Stimulated activated CD8-positive, alpha-beta memory T cell treated with anti-CD3 and anti-CD28 coated beads, Interleukin-15, amount 100 ng/mL, for 48 hours (primary cell): ENCODE measurements at regions not wholly inside any gene's neighbourhood (a gene's known extent, or its start where the extent isn't known, plus 50 kb on each side); places are given as distances from the start of the nearest gene placed in this dataset.

Experiments
- DNase-seq, 2 donors: peaks; one replicate each; pipeline ENCODE4 v3.0.0-alpha.2; 2020; ENCODE audit warnings: low read depth in 2 of 2

DNA sequence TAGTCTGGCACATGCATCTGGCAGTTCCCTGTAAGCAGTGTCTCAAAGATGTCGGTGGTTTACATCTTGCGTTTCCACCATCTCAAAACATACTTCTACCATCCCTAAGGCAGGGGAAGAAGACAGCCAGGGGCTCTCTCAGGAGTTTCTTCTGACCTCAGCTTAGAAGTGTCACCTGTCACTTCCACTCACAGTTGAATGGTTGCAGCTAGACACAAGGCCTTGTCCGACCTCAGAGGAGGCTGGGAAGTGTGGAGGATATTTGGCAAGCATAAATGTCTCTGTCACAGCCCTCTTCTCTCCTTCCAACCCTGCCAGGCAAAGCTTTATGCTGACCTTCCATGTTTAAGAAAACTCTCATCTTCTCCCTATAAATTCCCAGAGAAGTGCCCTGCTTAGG lies 193.3 kb downstream of the HERPUD2 start:
- DNase-seq = no peak

DNA sequence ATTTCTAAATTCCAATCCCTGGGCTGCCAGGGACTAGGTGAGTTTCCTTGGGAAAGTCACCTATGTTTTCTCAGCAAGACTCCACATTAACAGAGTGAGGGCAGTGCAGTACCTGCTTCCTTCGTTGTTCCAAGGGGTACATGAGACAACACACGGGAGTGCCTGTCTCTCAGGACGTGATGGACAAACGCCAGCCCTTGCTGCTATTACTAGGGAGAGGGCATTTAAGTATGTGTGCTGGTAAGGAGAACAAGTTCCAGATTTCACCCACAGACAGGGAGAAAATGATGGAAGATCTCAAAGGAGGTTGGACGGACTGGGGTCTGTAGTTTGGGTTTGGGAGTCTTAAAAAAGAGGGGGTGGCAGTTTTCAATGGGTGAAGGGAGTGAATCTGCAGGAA lies 195.7 kb downstream of the HERPUD2 start:
- DNase-seq = no peak

DNA sequence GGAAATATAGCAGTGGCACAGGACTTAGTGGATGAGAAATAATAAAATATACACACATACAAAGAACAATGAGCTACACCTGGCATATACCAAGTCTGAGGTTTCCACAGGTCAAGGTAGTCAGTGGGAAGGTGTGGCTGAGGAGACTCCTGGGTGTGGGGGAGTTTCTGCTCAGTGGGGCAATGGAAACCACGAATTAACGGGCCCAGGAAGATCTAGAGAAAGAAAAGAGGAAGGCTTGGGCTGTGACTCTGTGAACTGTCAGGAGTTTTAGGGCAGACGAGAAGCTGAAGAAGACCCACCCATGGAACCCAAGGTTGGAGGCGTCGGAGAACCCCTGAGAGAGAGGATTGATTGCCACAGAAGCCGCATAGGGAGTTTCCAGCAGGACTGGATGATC lies 196.5 kb downstream of the HERPUD2 start:
- no peak for DNase-seq

DNA sequence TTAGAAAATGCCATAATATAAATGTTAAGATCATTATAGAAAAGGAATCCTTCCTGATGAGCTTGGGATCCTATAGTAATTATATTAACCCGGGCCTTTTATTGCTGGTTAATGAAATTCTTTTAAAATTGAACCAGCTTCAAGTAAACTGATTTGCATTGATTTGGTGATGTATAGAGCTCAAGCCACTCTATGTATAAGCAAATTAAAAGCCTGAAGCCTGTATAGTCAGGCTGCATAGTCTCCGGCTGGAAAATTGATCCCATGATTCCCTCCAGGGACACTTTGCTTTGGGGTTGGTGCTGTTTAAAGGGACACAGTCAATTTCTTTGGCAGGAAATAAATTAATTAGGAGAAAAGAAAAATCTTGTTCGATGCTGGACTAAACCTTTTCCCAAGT lies 199.1 kb downstream of the HERPUD2 start:
- DNase-seq = no peak

DNA sequence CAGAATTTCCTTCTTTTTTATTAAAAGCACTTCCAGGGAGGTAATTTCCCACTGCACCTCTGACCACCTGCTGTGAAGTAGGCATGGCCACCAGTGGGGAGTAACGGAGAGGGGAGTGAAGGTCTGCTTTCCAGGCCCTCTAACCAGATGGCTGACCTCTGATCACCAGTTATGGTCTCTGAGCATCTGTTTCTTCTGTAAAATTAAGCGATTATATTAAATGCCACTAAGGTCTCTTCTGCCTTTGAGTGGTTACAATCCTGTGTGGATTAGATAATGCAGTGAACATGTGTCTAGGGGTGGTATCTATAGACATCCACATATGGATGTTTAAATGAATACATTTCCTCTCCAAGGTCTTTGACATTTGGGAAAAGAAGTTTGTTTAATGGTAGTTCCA lies 199.6 kb downstream of the HERPUD2 start:
- DNase-seq = no peak

DNA sequence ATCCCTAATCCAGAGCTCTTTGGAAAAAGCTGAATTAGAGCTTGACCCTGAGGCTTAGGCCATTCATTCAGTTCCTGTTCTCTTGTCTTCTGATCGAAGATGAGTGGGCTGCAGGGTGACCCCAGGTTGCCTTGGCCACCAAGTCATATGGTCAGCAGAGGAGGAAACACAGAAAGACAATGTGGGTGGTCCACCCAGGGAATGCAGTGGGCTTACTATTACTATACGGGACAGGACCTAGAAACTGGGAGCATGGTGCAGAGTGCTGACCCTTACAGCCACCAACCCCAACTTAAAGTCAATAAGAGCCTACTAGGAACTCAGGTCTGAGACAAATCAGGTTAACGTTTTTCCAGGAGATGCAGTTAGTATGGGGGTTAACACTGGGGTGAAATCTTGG lies 200.5 kb downstream of the HERPUD2 start:
- no peak for DNase-seq

DNA sequence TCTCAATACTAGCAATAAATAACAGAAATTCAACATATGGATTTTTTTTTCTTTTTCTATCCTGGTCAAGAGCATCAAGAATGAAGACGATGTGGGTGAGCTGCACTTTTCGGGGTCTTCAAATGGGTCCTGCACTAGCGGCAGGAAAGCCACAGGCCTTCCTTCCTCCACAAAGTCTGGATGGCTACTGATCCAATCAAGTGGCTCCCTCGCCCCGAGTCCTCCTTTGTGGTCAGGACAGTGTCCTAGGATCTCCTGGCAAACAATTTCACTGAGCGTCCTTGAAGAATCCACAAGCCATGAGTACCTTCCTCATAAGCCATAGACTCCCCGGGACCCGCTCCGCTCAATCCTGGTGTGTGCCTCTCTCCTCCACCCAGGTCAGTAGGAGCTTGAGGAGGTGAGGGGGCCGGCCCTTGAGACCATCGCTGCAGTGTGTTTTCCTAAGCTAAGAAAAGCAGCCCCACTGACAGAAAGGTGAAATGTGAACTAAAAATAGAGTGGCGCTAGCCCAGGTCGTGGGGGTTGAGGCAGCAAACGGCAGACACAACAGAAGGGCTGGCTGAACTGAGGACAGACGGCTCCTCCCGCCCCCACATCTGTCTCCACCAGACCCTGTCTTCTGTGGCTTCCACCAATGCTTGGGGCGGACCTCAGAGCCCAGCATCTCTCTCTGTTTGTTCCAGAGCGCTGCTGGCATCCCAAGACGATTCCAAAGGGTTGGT lies 202.3 kb downstream of the HERPUD2 start:
- no peak for DNase-seq

DNA sequence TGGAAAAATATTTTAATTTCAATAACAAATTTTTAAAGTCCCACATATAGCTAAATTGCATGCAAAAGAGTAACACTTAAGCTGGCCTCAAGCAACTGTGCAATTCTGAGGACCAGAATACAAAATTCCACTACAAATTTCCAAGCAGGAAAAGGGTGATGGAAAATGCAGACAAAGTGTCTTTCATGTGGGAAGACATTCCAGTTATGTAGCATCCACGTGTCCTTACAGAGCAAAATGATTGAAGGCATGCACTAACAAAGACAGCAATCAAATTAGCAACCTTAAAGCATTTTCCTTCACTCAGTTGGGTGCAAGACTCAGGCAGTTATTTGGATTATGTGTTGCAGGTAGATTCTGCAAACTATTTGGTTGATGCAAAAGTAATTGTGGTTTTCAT lies 203.7 kb downstream of the HERPUD2 start:
- no peak for DNase-seq

DNA sequence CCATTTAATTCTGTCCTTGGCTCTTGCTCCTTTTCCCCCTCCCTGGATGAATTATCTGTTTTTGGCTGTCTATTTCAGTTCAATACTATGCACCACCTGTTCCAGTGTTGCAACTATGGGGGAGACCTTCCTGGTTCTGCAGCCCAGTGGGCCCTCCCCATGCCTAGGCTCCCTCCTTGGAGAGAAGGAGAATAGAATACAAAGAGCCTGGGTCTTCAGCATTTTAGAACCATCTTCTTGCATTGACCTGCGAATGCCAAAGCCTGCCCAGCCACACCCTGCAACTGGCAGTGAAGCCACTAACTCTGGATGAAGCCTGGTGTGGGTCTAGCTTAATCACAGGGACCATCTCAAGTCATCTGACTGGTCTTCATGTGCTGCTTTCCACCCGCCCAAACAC lies 207.1 kb downstream of the HERPUD2 start:
- no peak for DNase-seq

DNA sequence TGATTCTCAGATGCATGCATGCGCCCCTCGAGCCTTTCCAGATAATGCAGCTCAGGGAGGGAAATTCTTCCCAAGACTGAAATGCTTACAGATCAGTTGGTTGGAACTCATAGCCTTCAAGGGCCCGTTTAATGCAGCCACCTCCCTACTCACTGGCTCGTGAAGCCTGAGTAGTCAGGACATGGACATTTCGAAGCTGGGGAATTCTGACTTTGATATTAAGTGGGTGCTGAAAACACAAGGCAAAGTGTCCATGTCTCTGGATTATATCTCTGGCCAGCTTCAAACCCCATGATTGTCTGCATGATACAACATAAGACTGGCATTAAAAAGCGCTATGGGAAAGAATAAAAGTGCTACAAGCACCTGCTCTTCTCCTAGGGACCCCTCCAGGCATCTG lies 207.5 kb downstream of the HERPUD2 start:
- DNase-seq = no peak

DNA sequence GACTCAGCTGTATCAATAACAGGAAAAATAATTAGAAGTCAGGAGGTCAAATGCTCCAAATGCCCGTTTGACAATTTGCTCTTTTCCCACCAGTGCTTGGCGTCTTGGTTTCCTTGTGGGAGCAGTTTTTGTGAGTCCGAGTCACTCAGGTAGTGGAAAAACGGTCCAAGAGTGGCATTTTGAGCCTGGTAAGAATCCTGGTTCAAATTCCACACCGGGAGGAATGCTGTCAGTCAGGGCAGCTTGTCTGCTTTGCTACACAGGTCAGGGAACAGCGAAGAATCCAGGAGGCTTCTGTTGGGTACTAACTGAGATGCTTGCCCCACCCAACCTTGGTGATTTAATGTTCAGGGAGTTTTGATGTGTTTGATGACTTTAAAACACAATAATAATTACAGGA lies 209.5 kb downstream of the HERPUD2 start:
- no peak for DNase-seq

DNA sequence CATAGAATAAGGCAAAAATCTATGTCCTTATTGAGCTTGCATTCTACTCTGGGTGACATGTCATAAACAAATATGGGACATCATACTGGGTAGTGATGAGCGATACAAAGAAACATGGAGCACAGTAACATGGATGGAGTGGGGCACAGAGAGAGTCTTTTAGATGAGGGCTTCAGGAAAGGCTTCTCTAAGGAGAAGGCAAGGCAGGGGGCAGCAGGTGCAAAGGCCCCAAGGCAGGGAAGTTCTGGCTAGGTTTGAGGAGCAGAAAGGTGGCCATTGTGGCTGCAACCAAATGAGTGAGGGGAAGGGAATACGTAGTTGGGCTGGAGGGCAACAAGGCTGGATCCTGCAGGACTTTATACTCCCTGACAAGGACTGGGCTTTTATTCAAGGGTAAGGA lies 211.4 kb downstream of the HERPUD2 start:
- no peak for DNase-seq

DNA sequence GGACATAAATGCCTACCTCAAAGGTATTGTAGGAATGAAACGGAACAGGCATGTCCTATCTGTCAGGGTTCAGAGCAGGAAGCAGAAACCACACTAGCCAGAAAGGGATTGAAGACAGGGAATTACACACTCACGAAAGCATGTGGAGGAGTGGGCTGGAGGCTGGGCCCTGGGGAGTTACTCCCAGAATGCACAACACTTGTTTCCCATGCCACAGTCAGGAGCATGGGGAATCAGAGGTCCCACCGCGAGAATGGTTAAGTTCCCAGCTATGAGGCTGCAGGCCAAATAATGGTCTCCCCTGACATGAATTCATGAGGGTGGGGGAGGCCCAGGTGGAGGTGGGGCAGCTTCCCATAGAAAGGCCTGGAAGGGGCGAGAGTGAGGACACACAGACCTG lies 212.7 kb downstream of the HERPUD2 start:
- no peak for DNase-seq

DNA sequence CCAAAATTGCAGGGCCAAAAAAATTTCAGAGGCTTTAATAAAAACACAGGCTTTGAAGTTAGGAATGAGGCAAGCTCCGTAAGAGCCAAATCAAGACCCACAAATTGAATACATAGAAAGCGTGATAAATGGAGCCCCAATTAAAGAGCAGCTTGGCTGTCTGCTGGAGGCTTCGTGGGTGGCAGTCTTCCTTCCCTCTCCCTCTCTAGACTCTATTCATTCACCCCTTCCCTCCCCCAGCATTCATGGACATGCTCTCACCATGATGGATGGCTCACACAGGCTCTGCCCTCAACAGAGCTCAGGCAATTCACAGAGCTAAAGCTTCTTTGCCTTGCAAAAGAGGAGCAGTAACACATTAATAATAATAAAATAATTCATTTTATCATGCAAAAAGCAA lies 214.1 kb downstream of the HERPUD2 start:
- no peak for DNase-seq

DNA sequence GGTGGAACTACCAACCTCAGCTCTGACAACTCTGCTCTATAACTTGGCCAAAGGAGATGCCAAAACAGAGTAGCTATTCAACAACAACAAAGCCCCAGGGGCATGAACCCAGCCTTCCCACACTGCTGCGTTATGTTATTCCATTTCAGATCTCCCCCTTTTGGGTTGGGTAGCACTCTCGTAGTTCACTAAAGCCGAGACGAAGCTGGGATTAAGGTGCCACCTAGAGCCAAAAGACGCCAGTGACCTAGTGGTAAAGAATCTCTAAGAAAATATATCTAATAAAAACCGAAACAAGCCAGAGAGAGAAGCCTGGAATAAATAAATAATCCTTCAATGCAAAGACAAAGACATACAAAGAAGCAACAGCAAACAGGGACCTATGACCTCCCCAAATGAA lies 217.3 kb downstream of the HERPUD2 start:
- DNase-seq = no peak

DNA sequence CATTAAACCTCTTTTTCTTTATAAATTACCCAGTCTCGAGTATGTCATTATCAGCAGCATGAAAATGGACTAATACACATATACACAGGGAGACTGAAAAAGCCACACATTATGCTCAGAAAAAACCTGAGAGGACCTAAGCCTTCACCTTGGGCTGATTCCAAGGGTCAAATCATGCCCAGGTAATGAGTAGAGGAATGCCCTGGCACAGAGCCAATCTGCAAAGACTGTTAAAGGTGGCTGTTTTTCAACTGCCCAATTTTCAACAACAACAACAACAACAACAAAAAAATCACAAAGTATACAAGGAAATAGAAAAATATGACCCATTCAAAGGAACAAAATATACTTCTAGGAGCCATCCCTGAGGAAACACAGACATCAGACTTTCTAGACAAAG lies 220.2 kb upstream of the TBX20 start:
- DNase-seq = no peak

DNA sequence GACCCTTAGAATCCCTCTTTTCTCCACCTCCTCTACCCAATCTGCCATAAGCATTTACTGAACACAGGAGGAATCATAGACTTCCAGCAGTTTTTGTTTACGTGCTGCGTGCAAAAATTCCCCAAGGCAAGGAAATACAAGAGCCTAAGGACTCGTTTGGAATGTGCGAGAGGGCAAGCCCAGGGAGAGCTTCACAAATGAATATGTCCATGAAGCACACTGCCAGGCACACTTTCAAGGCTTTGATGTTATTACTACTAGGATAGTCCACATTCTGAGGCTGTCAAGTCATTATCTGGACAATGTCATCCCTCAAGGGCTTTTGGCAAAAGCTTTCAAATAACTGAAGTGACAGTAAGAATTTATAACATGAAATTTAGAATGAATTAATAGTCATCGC lies 214.7 kb upstream of the TBX20 start:
- no peak for DNase-seq

DNA sequence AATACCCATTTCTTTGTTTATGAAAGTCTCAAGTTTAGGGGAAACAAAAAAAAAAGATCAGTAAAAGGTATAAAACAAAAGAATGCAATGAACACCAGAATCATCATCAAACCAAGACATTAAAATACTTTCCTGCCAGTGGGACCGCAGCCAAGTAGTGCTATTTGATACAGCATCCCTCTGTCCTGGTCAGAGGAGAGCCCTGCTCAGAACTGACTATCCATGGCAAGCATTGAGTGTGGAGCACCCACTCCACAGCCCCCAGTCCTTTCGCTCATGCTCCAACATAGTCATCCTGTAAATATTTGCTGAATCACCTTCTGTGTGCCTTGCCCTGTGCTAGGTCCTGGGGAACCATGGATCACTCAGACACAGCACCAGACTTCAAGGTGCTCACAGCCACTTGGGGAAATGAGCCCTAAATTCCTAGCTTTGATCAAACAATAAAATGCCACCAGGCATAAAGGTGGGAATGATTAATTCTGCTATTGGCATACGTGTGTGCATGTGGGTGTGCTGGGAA lies 213.6 kb upstream of the TBX20 start:
- no peak for DNase-seq

DNA sequence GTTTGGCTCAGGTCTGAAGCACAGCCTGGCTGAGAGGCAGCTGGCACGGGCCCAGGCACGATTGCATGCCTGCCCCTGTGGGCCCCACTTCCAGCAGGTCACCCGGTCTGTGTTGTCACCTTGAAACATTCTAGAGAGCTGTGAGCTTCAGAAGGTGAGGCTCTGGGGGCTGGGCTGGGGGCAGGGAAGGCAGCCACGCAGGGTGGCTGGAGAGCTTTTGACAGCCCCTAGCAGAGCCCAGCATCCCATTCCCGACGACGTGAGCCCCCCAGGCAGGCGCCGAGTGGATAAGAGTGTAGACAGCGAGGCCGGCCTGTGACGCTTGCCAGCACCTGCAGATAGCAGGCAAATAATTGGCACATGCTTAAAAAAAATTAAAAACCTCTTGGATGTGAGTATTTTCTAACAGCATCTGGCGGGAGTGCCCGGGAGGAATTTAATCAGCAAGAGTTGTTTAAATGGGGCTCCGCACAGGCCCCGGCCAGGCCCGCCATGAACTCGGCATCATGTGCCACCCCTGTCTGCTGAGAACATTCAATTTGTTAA lies 212.0 kb upstream of the TBX20 start:
- no peak for DNase-seq

DNA sequence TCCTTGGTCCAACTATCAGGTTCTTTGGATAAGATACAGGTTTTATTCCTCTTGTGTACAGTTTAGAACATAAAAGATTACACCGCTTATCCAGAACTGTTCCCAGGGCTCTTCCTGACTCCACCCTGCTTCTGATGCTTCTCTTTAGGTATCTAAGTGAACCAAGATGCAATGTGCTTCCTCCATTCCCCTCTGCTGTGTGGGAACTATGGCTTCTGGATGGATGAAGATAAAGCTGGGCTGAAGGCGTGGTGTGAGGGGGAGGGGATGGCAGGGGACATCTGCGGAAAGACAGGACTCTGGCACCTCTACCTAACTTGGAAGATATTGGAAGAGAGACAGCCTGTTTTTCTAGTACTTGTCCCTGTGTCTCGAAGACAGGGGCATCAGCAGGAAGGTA lies 209.9 kb upstream of the TBX20 start:
- no peak for DNase-seq

DNA sequence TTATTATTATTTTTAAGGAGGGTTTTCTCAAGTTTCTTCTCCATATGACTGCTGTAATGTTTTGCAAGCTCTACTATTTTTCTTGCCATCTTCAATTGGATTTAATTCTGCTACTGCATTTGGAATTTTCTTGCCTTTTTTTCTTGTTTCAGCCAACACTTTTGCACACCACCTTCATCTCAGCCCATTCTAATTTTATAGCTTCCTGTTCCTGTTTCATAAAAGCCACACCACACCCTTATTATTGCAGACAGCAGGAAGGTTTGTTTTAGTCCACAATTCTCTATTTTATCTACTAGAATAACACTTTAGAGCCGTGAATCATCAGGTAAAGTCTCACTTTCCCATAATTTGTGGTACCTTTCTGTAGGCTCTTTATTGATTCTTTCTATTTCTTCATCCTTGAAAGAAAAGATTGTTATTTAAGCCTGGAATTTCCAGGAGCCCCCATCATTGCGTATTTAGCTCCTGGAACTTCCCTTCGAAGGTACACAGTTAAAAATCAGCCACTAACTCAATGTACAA lies 209.3 kb upstream of the TBX20 start:
- no peak for DNase-seq

DNA sequence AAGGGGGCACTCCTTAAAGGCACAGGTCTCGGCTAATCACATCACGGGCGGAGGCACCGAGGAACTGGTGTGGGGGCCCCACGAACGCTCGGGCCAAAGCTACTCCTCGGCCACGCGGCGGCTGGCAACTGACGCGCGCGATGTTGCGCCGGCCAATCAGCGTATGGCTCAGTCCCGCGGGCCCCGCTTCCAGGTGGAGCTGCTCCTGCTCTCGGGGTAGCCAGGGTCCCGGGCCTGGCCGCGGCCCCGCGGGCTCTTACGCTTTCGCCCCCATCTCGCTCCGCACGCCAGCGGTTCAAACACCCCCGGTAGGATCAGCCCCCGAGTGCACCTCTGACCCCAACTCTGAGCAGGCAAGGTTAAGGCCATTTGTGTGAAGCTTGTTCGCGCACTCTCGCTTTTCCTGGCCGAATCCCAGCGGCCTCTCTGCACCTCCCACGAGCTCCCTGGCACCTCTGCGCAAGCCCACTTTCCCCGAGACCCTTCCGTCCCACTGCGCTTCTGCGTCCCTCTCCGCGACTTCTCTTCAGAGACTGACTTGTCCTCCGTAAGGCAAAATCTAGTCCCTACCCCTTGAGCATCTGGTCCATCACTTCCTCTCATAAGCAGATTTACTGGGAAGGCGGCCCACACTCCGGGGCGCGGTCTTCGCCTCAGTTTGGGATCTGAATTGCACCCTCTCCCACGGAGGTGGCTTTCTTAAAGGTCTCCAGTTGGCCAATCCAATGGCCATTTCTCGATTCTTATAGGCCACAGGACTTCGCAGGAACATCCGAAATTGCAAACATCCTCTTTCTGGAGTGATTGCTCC lies 200.9 kb upstream of the TBX20 start:
- DNase-seq = no peak
